ENCODE measurements at regions not wholly inside any gene's neighbourhood (a gene's known extent, or its start where the extent isn't known, plus 50 kb on each side); places are given as distances from the start of the nearest gene placed in this dataset.

GRCh38 chr2:2747797-2748301 lies 416.8 kb upstream of the MYT1L start:
- TF ChIP-seq CTCF (IDR thresholded peaks at IDR 0.05), result no peak
- Mint-ChIP-seq H3K27ac (ENCODE audit: unreplicated experiment) (no peak overlapping the region), H3K36me3 (ENCODE audit: low read depth) (no peaks in the 10 kb centered on the region), H3K9me3 (ENCODE audit: low read depth) (no peaks in the 10 kb centered on the region), H3K4me1 (ENCODE audit: low read depth) (peaks cover 10% of the 10 kb centered on the region), H3K27me3 (ENCODE audit: low read depth) (no peaks in the 10 kb centered on the region), H3K4me3 (ENCODE audit: unreplicated experiment) (no peak overlapping the region)
- DNase-seq (ENCODE audit: low spot score), result no peak

GRCh38 chr2:2746731-2747130 lies 415.7 kb upstream of the MYT1L start:
- no peak for TF ChIP-seq CTCF (IDR thresholded peaks at IDR 0.05)
- Mint-ChIP-seq H3K4me3 (ENCODE audit: unreplicated experiment) (no peak overlapping the region), H3K36me3 (ENCODE audit: low read depth) (no peaks in the 10 kb centered on the region), H3K4me1 (ENCODE audit: low read depth) (peaks cover 16% of the 10 kb centered on the region), H3K9me3 (ENCODE audit: low read depth) (no peaks in the 10 kb centered on the region), H3K27ac (ENCODE audit: unreplicated experiment) (no peak overlapping the region), H3K27me3 (ENCODE audit: low read depth) (no peaks in the 10 kb centered on the region)
- no peak for DNase-seq (ENCODE audit: low spot score)

- Mint-ChIP-seq H3K4me3 (ENCODE audit: unreplicated experiment) (no peak overlapping the region), H3K27ac (ENCODE audit: unreplicated experiment) (no peak overlapping the region), H3K4me1 (ENCODE audit: low read depth) (peaks cover 16% of the 10 kb centered on the region), H3K27me3 (ENCODE audit: low read depth) (no peaks in the 10 kb centered on the region), H3K36me3 (ENCODE audit: low read depth) (no peaks in the 10 kb centered on the region), H3K9me3 (ENCODE audit: low read depth) (no peaks in the 10 kb centered on the region)
- no peak for TF ChIP-seq CTCF (IDR thresholded peaks at IDR 0.05)
- DNase-seq (ENCODE audit: low spot score), result no peak
These were observed 414.1 kb upstream of the MYT1L start for GRCh38 chr2:2744958-2745715.

GRCh38 chr2:2744107-2744506 lies 413.0 kb upstream of the MYT1L start:
- TF ChIP-seq CTCF (IDR thresholded peaks at IDR 0.05), result no peak
- H3K36me3 Mint-ChIP-seq (ENCODE audit: low read depth), result no peaks in the 10 kb centered on the region
- no peaks in the 10 kb centered on the region for H3K9me3 Mint-ChIP-seq (ENCODE audit: low read depth)
- H3K4me1 Mint-ChIP-seq (ENCODE audit: low read depth), result peaks cover 16% of the 10 kb centered on the region
- no peak overlapping the region for H3K27ac Mint-ChIP-seq (ENCODE audit: unreplicated experiment)
- no peak overlapping the region for H3K4me3 Mint-ChIP-seq (ENCODE audit: unreplicated experiment)
- H3K27me3 Mint-ChIP-seq (ENCODE audit: low read depth), result no peaks in the 10 kb centered on the region
- DNase-seq (ENCODE audit: low spot score), result no peak

GRCh38 chr2:2743164-2743571 lies 412.1 kb upstream of the MYT1L start:
- no peak overlapping the region for H3K4me3 Mint-ChIP-seq (ENCODE audit: unreplicated experiment)
- TF ChIP-seq CTCF (IDR thresholded peaks at IDR 0.05), result no peak
- no peaks in the 10 kb centered on the region for H3K27me3 Mint-ChIP-seq (ENCODE audit: low read depth)
- H3K9me3 Mint-ChIP-seq (ENCODE audit: low read depth), result no peaks in the 10 kb centered on the region
- no peak for DNase-seq (ENCODE audit: low spot score)
- peaks cover 16% of the 10 kb centered on the region for H3K4me1 Mint-ChIP-seq (ENCODE audit: low read depth)
- peak overlapping the region; percentile 80 for H3K27ac Mint-ChIP-seq (ENCODE audit: unreplicated experiment)
- no peaks in the 10 kb centered on the region for H3K36me3 Mint-ChIP-seq (ENCODE audit: low read depth)

Measured in chondrocyte (in vitro differentiated cells).